ENCODE measurements at regions not wholly inside any gene's neighbourhood (a gene's known extent, or its start where the extent isn't known, plus 50 kb on each side); places are given as distances from the start of the nearest gene placed in this dataset.

- TF ChIP-seq PATZ1 (CRISPR knock-in tag; IDR thresholded peaks at IDR 0.05; ENCODE audit: borderline replicate concordance) (0 out of 2 replicates have a peak, but pooled peaks have one; percentile 77), RARB (CRISPR knock-in tag; IDR thresholded peaks at IDR 0.05) (0 out of 2 replicates have a peak, but pooled peaks have one; percentile 63), ISL1 (CRISPR knock-in tag; IDR thresholded peaks at IDR 0.05) (peak; percentile 69), POU6F1 (CRISPR knock-in tag; IDR thresholded peaks at IDR 0.05; ENCODE audit: borderline replicate concordance, low read depth) (peak; percentile 84; the same call in 1 of the 2 replicates), SNAI2 (CRISPR knock-in tag; IDR thresholded peaks at IDR 0.05) (no peak)
Observed at GRCh38 chr2:172253190-172254052, 150.7 kb upstream of the DLX2 start.

All from SK-N-SH treated with all-trans-retinoic acid at 6 μM for 48 hours (cell line).